ENCODE measurements at regions not wholly inside any gene's neighbourhood (a gene's known extent, or its start where the extent isn't known, plus 50 kb on each side); places are given as distances from the start of the nearest gene placed in this dataset.

GRCh38 chr1:56179543-56179942 is 399.8 kb downstream of the PLPP3 start:
- Histone ChIP-seq H3K4me2 (ENCODE audit: insufficient read depth, insufficient read length, low read length) (no peak overlapping the region), H4K91ac (ENCODE audit: insufficient read length, low read depth, low read length) (no peak overlapping the region), H2BK5ac (ENCODE audit: insufficient read length, low read length) (no peak overlapping the region), H3K23ac (ENCODE audit: insufficient read length, low read depth, low read length) (no peak overlapping the region), H4K5ac (ENCODE audit: insufficient read length, low read depth, low read length) (no peak overlapping the region), H2BK15ac (ENCODE audit: low read depth, low read length) (no peak overlapping the region), H3K14ac (ENCODE audit: insufficient read depth, low read length) (no peak overlapping the region), H3K23me2 (ENCODE audit: insufficient read length, low read depth, low read length, poor library complexity, severe bottlenecking) (no peaks in the 10 kb centered on the region), H3K9me3 (ENCODE audit: control insufficient read depth, low read depth, low read length) (no peaks in the 10 kb centered on the region), H4K20me1 (ENCODE audit: control insufficient read depth, insufficient read depth, insufficient read length) (no peaks in the 10 kb centered on the region), H3T11ph (ENCODE audit: low read length) (no peak overlapping the region), H2AFZ (ENCODE audit: low read length) (no peak overlapping the region), H2AK5ac (ENCODE audit: insufficient read length, low read length) (no peak overlapping the region), H3K4me1 (ENCODE audit: insufficient read depth, low read length) (peaks cover 4% of the 10 kb centered on the region; the same call in 1 of the 2 replicates), H3K56ac (ENCODE audit: insufficient read length, low read depth, low read length) (no peak overlapping the region), H3K79me1 (ENCODE audit: insufficient read depth, low read depth, low read length, poor library complexity, severe bottlenecking) (no peaks in the 10 kb centered on the region), H3K79me2 (ENCODE audit: insufficient read depth, low read length) (no peaks in the 10 kb centered on the region), H4K8ac (replicated peaks; ENCODE audit: insufficient read length, low read depth, low read length) (no peak overlapping the region), H2BK12ac (ENCODE audit: insufficient read length, low read depth, low read length) (no peak overlapping the region), H3K27me3 (ENCODE audit: insufficient read depth, low read length) (no peaks in the 10 kb centered on the region), H3K9ac (ENCODE audit: extremely low read depth, insufficient read length, low read length) (no peak overlapping the region), H2BK120ac (ENCODE audit: low read depth, low read length, poor library complexity, severe bottlenecking) (no peak overlapping the region), H2BK20ac (ENCODE audit: low read depth, low read length, poor library complexity, severe bottlenecking) (no peak overlapping the region), H3K18ac (ENCODE audit: insufficient read length, low read depth, low read length) (no peak overlapping the region), H3K4ac (ENCODE audit: low read depth, low read length) (no peak overlapping the region), H3K27ac (ENCODE audit: insufficient read length, low read depth, low read length) (no peak overlapping the region)
- no peak for TF ChIP-seq CTCF (conservative IDR thresholded peaks at IDR 0.05)
- no peak for DNase-seq
- no CpG with 5 or more reads among the region's 1 CpG for WGBS (ENCODE audit: extremely low coverage, insufficient read length, low lambda C conversion rate)
- no peak overlapping the region; a peak in 1 of 7 replicates for H3K27ac Mint-ChIP-seq
- no peaks in the 10 kb centered on the region for H3K9me3 Mint-ChIP-seq
- H3K36me3 Mint-ChIP-seq (ENCODE audit: insufficient read depth in 1 of 3, low read depth in 3 of 3): no peaks in the 10 kb centered on the region
- H3K27me3 Mint-ChIP-seq (ENCODE audit: low read depth): no peaks in the 10 kb centered on the region
- peaks cover 0 to 4% of the 10 kb centered on the region in 2 experiments; a peak in 2 of 4 replicates for H3K4me1 Mint-ChIP-seq
- H3K4me3 Mint-ChIP-seq: no peak overlapping the region

Data from H9 (cell line).